H1 (cell line): ENCODE measurements at regions not wholly inside any gene's neighbourhood (a gene's known extent, or its start where the extent isn't known, plus 50 kb on each side); places are given as distances from the start of the nearest gene placed in this dataset.

Source experiments
- CTCF ChIA-PET: fragments of 300-600 bp; sonication (Branson Sonifier 250); formaldehyde crosslinking; loops from one replicate; lab custom pipeline; 2021; ENCODE audit not compliant: partially characterized antibody; lab: Charles Lee
- POLR2A ChIA-PET: fragments of 300-600 bp; sonication (Branson Sonifier 250); formaldehyde crosslinking; loops from one replicate; lab custom pipeline; 2021; ENCODE audit warnings: inconsistent platforms; ENCODE audit not compliant: partially characterized antibody; lab: Charles Lee
- DNase-seq, 2 experiments: peaks; one replicate each; pipeline versions ENCODE4 v3.0.0 to v3.0.0-alpha.2; 2010 to 2022; ENCODE audit warnings: low spot score in 2 of 2, low read depth in 1 of 2, mixed read lengths in 1 of 2
- FAIRE-seq: peaks from 2 replicates; lab custom pipeline; 2011; peaks lifted over from hg19 to GRCh38; lab: Jason Lieb, UNC
- H2AFZ ChIP-seq: 2 replicates; pipeline ENCODE4 v1.8.1; 2012; ENCODE audit warnings: low read length, inconsistent platforms
- H2AK5ac ChIP-seq: 2 replicates; pipeline ENCODE4 v1.6.1; 2013; ENCODE audit warnings: low read depth, low read length
- H2BK120ac ChIP-seq: replicated peaks from 2 replicates; pipeline ENCODE3; 2013; ENCODE audit warnings: low read depth, low read length, inconsistent platforms
- H2BK12ac ChIP-seq: 2 replicates; pipeline ENCODE4 v1.6.1; 2013; ENCODE audit warnings: low read depth, low read length
- H2BK15ac ChIP-seq: 2 replicates; pipeline ENCODE4 v1.6.1; 2013; ENCODE audit warnings: low read length
- H2BK20ac ChIP-seq: 2 replicates; pipeline ENCODE4 v1.6.1; 2013; ENCODE audit warnings: low read length
- H2BK5ac ChIP-seq: 2 replicates; pipeline ENCODE4 v1.6.1; 2013; ENCODE audit warnings: low read depth, low read length
- H3K14ac ChIP-seq: 2 replicates; pipeline ENCODE4 v1.6.1; 2013; ENCODE audit warnings: inconsistent platforms; ENCODE audit not compliant: insufficient read length
- H3K18ac ChIP-seq: 2 replicates; pipeline ENCODE4 v1.6.1; 2013; ENCODE audit warnings: low read length; ENCODE audit errors: extremely low read depth
- H3K23ac ChIP-seq: 2 replicates; pipeline ENCODE4 v1.6.1; 2013; ENCODE audit warnings: inconsistent platforms; ENCODE audit not compliant: insufficient read length
- H3K23me2 ChIP-seq: 2 replicates; pipeline ENCODE4 v1.6.1; 2013; ENCODE audit warnings: low read depth, low read length
- H3K27ac ChIP-seq: 2 replicates; pipeline ENCODE4 v1.6.1; 2011; ENCODE audit warnings: low read depth, low read length, inconsistent platforms
- H3K27me3 ChIP-seq, 4 experiments: replicated peaks in 1 of 4; 1 replicate in 1 of 4; 2 replicates in 3 of 4; pipeline versions ENCODE4 v1.6.1 to v1.8.1; 2011 to 2013; ENCODE audit warnings: low read length in 3 of 4, mild to moderate bottlenecking in 3 of 4, inconsistent platforms in 2 of 4, mixed read lengths in 2 of 4, moderate library complexity in 1 of 4; ENCODE audit not compliant: control insufficient read depth in 3 of 4, insufficient read depth in 3 of 4; ENCODE audit errors: extremely low read depth in 1 of 4
- H3K36me3 ChIP-seq, 4 experiments: 2 replicates each; pipeline versions ENCODE4 v1.6.1 to v1.8.1; 2011 to 2013; ENCODE audit warnings: mild to moderate bottlenecking in 4 of 4, low read length in 3 of 4, moderate library complexity in 2 of 4, control low read depth in 1 of 4, inconsistent platforms in 1 of 4; ENCODE audit not compliant: insufficient read depth in 4 of 4, control insufficient read depth in 2 of 4
- H3K4ac ChIP-seq: replicated peaks from 2 replicates; pipeline ENCODE3; 2013; ENCODE audit warnings: low read length, low read depth, mixed read lengths, inconsistent platforms; ENCODE audit not compliant: insufficient read length
- H3K4me1 ChIP-seq, 4 experiments: replicated peaks in 1 of 4; 1 replicate in 1 of 4; 2 replicates in 3 of 4; pipeline versions ENCODE4 v1.6.1 to v1.8.1; 2011 to 2013; ENCODE audit warnings: low read length in 3 of 4, inconsistent platforms in 2 of 4, mixed read lengths in 1 of 4; ENCODE audit not compliant: insufficient read depth in 4 of 4, control insufficient read depth in 3 of 4
- H3K4me2 ChIP-seq, 2 experiments: 2 replicates each; pipeline versions ENCODE4 v1.6.1 to v1.8.1; 2011 to 2013; ENCODE audit warnings: low read depth in 2 of 2, low read length in 2 of 2, control low read depth in 1 of 2, inconsistent platforms in 1 of 2, mild to moderate bottlenecking in 1 of 2; ENCODE audit not compliant: insufficient read depth in 1 of 2
- H3K4me3 ChIP-seq, 4 experiments: fragments of 200-600, 300-600 bp in 1 of 4; sonication (generic), shearing (Covaris generic), sonication (Bioruptor Twin) in 1 of 4; 2 replicates each; pipeline versions ENCODE4 v1.5.1 to v1.8.1; 2011 to 2016; ENCODE audit warnings: low read length in 4 of 4, low read depth in 3 of 4, control low read depth in 2 of 4, inconsistent platforms in 2 of 4, mild to moderate bottlenecking in 2 of 4, mixed read lengths in 1 of 4, moderate library complexity in 1 of 4; ENCODE audit not compliant: insufficient read depth in 2 of 4; ENCODE audit errors: extremely low read depth in 1 of 4
- H3K56ac ChIP-seq: replicated peaks from 2 replicates; pipeline ENCODE3; 2013; ENCODE audit warnings: low read depth, mild to moderate bottlenecking, mixed read lengths, low read length, inconsistent platforms; ENCODE audit not compliant: insufficient read length
- H3K79me1 ChIP-seq: 2 replicates; pipeline ENCODE4 v1.6.1; 2013; ENCODE audit warnings: low read depth, low read length, control low read depth
- H3K79me2 ChIP-seq, 2 experiments: 2 replicates each; pipeline versions ENCODE4 v1.6.1 to v1.8.1; 2012 to 2013; ENCODE audit warnings: low read length in 2 of 2, mild to moderate bottlenecking in 2 of 2, inconsistent platforms in 1 of 2; ENCODE audit not compliant: insufficient read depth in 2 of 2, control insufficient read depth in 1 of 2
- H3K9ac ChIP-seq, 4 experiments: replicated peaks in 1 of 4; 1 replicate in 1 of 4; 2 replicates in 3 of 4; pipeline versions ENCODE4 v1.6.1 to v1.8.1; 2011 to 2013; ENCODE audit warnings: low read depth in 3 of 4, low read length in 3 of 4, control low read depth in 2 of 4, mild to moderate bottlenecking in 2 of 4, moderate library complexity in 2 of 4, inconsistent platforms in 1 of 4; ENCODE audit errors: extremely low read depth in 1 of 4
- H3K9me3 ChIP-seq, 2 experiments: 2 replicates each; pipeline versions ENCODE4 v1.6.1 to v1.8.1; 2012 to 2013; ENCODE audit warnings: mild to moderate bottlenecking in 2 of 2, moderate library complexity in 2 of 2, control low read depth in 1 of 2, inconsistent platforms in 1 of 2, low read depth in 1 of 2, low read length in 1 of 2, mixed read lengths in 1 of 2; ENCODE audit not compliant: insufficient read depth in 2 of 2
- H4K20me1 ChIP-seq, 2 experiments: replicated peaks in 1 of 2; 2 replicates each; pipeline versions ENCODE3 to v1.8.1; 2011 to 2013; ENCODE audit warnings: inconsistent platforms in 2 of 2, low read length in 2 of 2, mild to moderate bottlenecking in 1 of 2; ENCODE audit not compliant: insufficient read depth in 2 of 2, control insufficient read depth in 1 of 2
- H4K5ac ChIP-seq: 2 replicates; pipeline ENCODE4 v1.6.1; 2013; ENCODE audit warnings: low read length, low read depth, mixed read lengths, inconsistent platforms; ENCODE audit not compliant: insufficient read length
- H4K8ac ChIP-seq: 2 replicates; pipeline ENCODE4 v1.8.0; 2013; ENCODE audit warnings: mild to moderate bottlenecking, moderate library complexity, low read length, inconsistent platforms; ENCODE audit not compliant: insufficient read depth; ENCODE audit errors: extremely low read depth
- H4K91ac ChIP-seq: replicated peaks from 2 replicates; pipeline ENCODE3; 2013; ENCODE audit warnings: low read length, mixed read lengths, inconsistent platforms; ENCODE audit not compliant: insufficient read length
- CBX5 ChIP-seq: fragments of 300-800, 300-1000 bp; sonication (generic); IDR thresholded peaks from 2 replicates; pipeline ENCODE4 v1.7.1; 2016; ENCODE audit warnings: antibody characterized with exemption, low read length, low read depth
- CEBPB ChIP-seq: IDR thresholded peaks from 2 replicates; pipeline ENCODE4 v1.6.1; 2012; ENCODE audit warnings: low read depth, low read length
- EP300 ChIP-seq, 2 experiments: IDR thresholded peaks; 1 replicate in 1 of 2; 2 replicates in 1 of 2; pipeline ENCODE4 v1.6.1; 2011 to 2012; ENCODE audit warnings: low read depth in 2 of 2, low read length in 2 of 2, mild to moderate bottlenecking in 2 of 2, borderline replicate concordance in 1 of 2, inconsistent platforms in 1 of 2, moderate library complexity in 1 of 2
- HDAC2 ChIP-seq, 2 experiments: fragments of 300-600 bp in 1 of 2; sonication (generic) in 1 of 2; IDR thresholded peaks; 2 replicates each; pipeline ENCODE4 v1.6.1; 2011 to 2012; ENCODE audit warnings: low read depth in 2 of 2, low read length in 2 of 2, mild to moderate bottlenecking in 2 of 2, moderate library complexity in 2 of 2, borderline replicate concordance in 1 of 2, inconsistent platforms in 1 of 2
- JUND ChIP-seq: IDR thresholded peaks from 2 replicates; pipeline ENCODE4 v1.6.1; 2011; ENCODE audit warnings: mild to moderate bottlenecking, improper control_type of control experiment, low read length
- NRF1 ChIP-seq: IDR thresholded peaks from 2 replicates; pipeline ENCODE4 v1.6.1; 2011; ENCODE audit warnings: mild to moderate bottlenecking, low read depth, low read length, improper control_type of control experiment
- RAD21 ChIP-seq, 2 experiments: IDR thresholded peaks in 1 of 2; conservative IDR thresholded peaks in 1 of 2; 2 replicates each; pipeline ENCODE4 v1.6.1; 2011; ENCODE audit warnings: low read depth in 2 of 2, low read length in 2 of 2, improper control_type of control experiment in 1 of 2, inconsistent platforms in 1 of 2, mild to moderate bottlenecking in 1 of 2, moderate library complexity in 1 of 2
- SIRT6 ChIP-seq: IDR thresholded peaks from one replicate; pipeline ENCODE4 v1.7.1; 2012; ENCODE audit warnings: low read length, inconsistent platforms
- SIX5 ChIP-seq: IDR thresholded peaks from 2 replicates; pipeline ENCODE4 v1.6.1; 2011; ENCODE audit warnings: mild to moderate bottlenecking, low read depth, low read length
- SP4 ChIP-seq: IDR thresholded peaks from 2 replicates; pipeline ENCODE4 v1.6.1; 2012; ENCODE audit warnings: low read length, inconsistent platforms
- SUZ12 ChIP-seq: fragments of 200-600 bp; sonication (generic); IDR thresholded peaks from 2 replicates; pipeline ENCODE4 v1.6.1; 2012; ENCODE audit warnings: mild to moderate bottlenecking, inconsistent platforms, low read length, moderate library complexity, mixed read lengths
- TAF1 ChIP-seq: IDR thresholded peaks from 2 replicates; pipeline ENCODE4 v1.6.1; 2011; ENCODE audit warnings: mild to moderate bottlenecking, low read depth, low read length
- TAF7 ChIP-seq: optimal IDR thresholded peaks from 2 replicates; pipeline ENCODE3; 2011; ENCODE audit warnings: low read depth, mild to moderate bottlenecking, inconsistent platforms, low read length, moderate library complexity, borderline replicate concordance
- TCF12 ChIP-seq: IDR thresholded peaks from 2 replicates; pipeline ENCODE4 v1.6.1; 2011; ENCODE audit warnings: low read depth, mild to moderate bottlenecking, low read length
- ZNF274 ChIP-seq: IDR thresholded peaks from 2 replicates; pipeline ENCODE4 v1.7.0; 2012; ENCODE audit warnings: low read length, borderline replicate concordance; ENCODE audit errors: extremely low read depth
- WGBS, 2 experiments: shearing (Covaris generic) in 1 of 2; methylation state at CpG; one replicate each; pipeline versions ENCODE4 v1.1.6 to v1.1.7; 2013 to 2015; ENCODE audit warnings: low lambda C conversion rate in 2 of 2, mixed read lengths in 2 of 2, inconsistent platforms in 1 of 2, low coverage in 1 of 2, missing lambda C conversion rate in 1 of 2; ENCODE audit not compliant: insufficient replicate concordance in 2 of 2, insufficient coverage in 1 of 2, insufficient read length in 1 of 2; ENCODE audit errors: extremely low coverage in 1 of 2, missing lambda C conversion rate in 1 of 2; 5-methylcytosine and 5-hydroxymethylcytosine counted together

- ChIA-PET POLR2A (interaction anchor here (0.5 kb wide), 1 partner anchor 527 kb away, joined by 3 read pairs; no protein-coding TSS in a partner anchor), CTCF (interaction anchor here (0.7 kb wide), 1 partner anchor 564 kb away, joined by 5 read pairs; no protein-coding TSS in a partner anchor)
- Histone ChIP-seq H3K27me3 (no peaks in the 10 kb centered on the region), H3K79me2 (no peaks in the 10 kb centered on the region), H3K4me3 (no peak overlapping the region), H3K27ac (no peak overlapping the region), H2BK20ac (no peak overlapping the region), H4K91ac (no peak overlapping the region), H3K14ac (no peak overlapping the region), H3K79me1 (no peaks in the 10 kb centered on the region), H3K36me3 (no peaks in the 10 kb centered on the region), H3K23me2 (no peaks in the 10 kb centered on the region), H3K56ac (no peak overlapping the region), H2BK120ac (no peak overlapping the region), H2BK12ac (no peak overlapping the region), H4K8ac (no peak overlapping the region), H3K23ac (no peak overlapping the region), H3K4me1 (no peaks in the 10 kb centered on the region), H3K9me3 (no peaks in the 10 kb centered on the region; a peak in 1 of 4 replicates), H3K18ac (no peak overlapping the region), H4K5ac (no peak overlapping the region), H4K20me1 (no peaks in the 10 kb centered on the region), H2AK5ac (no peak overlapping the region), H3K4me2 (no peak overlapping the region), H2BK5ac (no peak overlapping the region), H2AFZ (no peak overlapping the region), H3K9ac (no peak overlapping the region), H2BK15ac (no peak overlapping the region), H3K4ac (no peak overlapping the region)
- FAIRE-seq (no peak), DNase-seq (no peak)
- 97% methylated on average over 7 of the region's 8 CpGs; no CpG with 5 or more reads in 1 of the 2 experiments for WGBS, 2 experiments
- TF ChIP-seq CEBPB = no peak
- TF ChIP-seq TAF7 = no peak
- no peak for TF ChIP-seq JUND
- TF ChIP-seq TCF12 = no peak
- no peak for TF ChIP-seq CBX5
- no peak for TF ChIP-seq SP4
- TF ChIP-seq SIRT6 = no peak
- TF ChIP-seq SUZ12 = no peak
- no peak for TF ChIP-seq ZNF274
- no peak for TF ChIP-seq HDAC2 (IDR thresholded peaks at IDR 0.05; ENCODE audit: borderline replicate concordance in 1 of 2, low read depth in 2 of 2, low read length in 2 of 2)
- no peak for TF ChIP-seq EP300 (IDR thresholded peaks at IDR 0.05; ENCODE audit: borderline replicate concordance in 1 of 2, low read depth in 2 of 2, low read length in 2 of 2)
- TF ChIP-seq SIX5 = no peak
- no peak for TF ChIP-seq RAD21 (IDR thresholded peaks at IDR 0.05 in 1 of 2, conservative IDR thresholded peaks at IDR 0.05 in 1 of 2; ENCODE audit: low read depth in 2 of 2, low read length in 2 of 2)
- TF ChIP-seq TAF1 = no peak
- no peak for TF ChIP-seq NRF1
These were observed 1133.0 kb downstream of the VRK1 start for GRCh38 chr14:97930166-97930565.
